SHP77 treated with DMSO at 0.1 percent for 48 hours (cell line): ENCODE measurements at regions not wholly inside any gene's neighbourhood (a gene's known extent, or its start where the extent isn't known, plus 50 kb on each side); places are given as distances from the start of the nearest gene placed in this dataset.

Experiments used
- DNase-seq: peaks from one replicate; lab custom pipeline; 2025; lab: John Stamatoyannopoulos, UW

DNA sequence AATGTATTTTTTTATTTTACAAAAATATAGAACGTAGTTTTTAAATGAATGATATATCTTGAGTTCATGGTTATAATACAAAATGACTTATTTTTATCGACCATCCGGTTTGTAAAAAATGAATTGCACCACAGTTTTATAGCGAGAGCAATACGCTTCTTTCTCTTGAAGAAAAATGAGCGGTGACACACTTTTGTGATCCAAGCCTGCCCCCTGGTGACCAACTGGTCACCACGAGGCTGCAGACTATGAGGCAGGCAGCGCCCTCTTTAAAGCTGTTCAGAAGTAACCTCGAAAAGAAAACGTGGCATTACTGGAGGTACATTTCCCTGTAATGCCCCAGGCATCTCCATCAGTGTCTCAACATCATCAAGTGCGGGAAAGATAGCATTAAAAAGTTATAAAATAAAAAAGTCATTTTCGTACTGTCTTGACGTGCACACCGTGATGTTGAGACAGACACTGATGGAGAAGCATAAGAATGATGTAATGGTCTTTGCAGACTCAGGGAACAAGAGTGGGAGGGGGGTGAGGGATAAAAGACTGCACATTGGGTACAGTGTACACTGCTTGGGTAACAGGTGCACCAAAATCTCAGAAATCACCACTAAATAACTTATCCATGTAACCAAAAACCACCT lies 734.2 kb upstream of the ADAMTS5 start:
- peak; percentile 17 for DNase-seq

DNA sequence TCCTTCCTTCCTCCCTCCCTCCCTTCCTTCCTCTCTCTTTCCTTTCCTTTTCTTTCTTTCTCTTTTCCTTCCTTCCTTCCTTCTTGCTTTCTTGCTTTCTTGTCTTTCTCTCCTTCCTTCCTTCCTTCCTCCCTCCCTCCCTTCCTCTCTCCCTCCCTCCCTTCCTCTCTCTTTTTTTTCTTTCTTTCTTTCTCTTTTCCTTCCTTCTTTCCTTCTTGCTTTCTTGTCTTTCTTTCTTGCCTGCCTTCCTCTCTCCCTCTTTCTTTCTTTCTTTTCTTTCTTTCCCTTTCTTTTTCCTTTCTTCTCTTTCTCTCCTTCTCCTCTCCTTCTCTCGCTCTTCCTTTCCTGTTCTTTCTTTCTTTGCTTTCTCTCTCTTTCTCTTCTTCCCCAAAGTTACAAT lies 728.4 kb upstream of the ADAMTS5 start:
- no peak for DNase-seq

DNA sequence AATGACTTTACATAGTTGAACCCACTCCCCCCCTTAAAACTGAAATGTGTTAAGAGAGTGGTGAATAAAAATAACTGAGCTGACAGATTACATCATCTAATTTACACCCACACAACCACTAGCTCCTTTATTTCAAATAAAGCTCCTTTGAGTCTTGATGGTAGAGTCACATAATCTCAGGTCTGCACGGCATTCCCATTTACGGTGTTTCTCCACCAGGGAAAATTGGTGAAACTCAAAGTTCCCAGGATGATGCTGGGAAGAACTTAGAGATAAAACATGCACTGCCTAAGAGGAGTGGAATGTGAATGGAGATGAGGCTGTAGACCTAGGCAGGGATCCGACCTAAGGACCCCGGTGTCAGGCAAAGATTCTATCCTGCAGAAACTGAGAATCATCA lies 727.8 kb upstream of the ADAMTS5 start:
- DNase-seq = no peak

DNA sequence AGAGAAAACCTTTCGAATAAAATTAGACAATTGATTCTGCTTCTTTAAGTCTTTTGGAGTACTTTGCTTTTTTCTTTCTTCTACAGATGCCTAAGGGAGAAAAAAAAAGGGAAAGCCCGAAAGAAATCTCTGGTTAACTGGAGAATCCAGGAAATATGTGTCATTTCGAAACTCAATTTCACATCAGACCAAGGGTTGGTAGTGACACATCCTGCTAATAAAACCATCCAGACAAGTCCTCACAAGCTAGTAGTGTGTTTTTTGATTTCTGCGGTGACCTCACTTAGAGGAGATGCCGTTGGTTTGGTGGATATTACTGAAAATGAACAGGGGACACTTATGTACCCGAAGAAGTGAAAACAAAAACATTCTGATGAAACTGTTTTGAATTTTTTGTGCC lies 726.5 kb upstream of the ADAMTS5 start:
- DNase-seq = no peak

DNA sequence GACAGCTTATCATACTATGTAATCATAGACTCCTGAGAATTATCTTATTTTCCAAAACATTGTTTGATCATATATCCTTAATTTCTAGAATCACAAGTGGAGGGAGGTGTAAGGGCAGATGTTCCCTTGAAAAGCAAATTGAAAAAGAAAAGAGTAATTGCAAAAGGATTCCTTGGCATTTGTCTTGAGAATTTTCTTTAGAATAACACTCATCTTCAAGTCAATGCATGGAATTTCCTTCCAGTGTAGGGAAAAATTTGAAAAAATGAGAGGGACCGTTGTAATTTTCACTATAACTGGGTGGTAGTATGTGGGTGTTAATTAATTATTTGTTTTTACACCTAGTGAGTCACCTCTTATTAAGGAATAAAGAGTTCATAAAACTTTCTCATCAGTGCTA lies 724.6 kb upstream of the ADAMTS5 start:
- DNase-seq = no peak

DNA sequence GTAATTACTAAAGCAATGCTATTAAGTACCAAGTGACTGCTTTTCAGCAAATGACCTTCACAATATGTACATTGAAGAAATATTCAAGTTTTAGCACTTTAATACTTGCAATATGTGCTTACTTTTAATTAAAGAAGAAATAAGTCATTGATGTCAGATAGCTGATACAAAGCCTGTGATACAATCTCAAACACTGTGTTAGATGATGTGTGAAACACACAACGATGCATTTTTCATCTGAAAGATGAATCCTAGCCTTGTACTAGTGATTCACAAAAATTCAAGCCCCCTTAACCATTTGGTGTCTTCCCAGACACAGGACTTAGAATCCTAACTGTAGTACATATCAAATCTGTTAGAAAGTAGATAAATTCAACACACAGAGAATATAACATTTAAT lies 724.1 kb upstream of the ADAMTS5 start:
- DNase-seq = no peak

DNA sequence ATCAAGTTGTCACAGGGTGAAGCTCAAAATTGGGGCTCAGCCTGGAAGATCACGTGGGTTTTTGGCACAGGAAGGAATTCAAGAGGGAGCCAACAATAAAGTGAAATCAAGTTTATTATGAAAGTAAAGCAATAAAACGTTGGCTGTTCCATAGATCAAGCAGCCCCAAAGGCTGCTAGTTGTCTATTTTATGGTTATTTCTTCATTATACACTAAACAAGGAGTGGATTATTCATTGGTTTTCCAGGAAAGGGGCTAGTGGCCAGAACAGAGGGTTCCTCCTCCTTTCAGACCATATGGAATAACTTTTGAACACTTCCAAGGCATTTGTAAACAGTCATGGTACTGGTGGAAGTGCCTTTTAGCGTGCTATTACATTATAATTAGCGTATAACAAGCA lies 723.5 kb upstream of the ADAMTS5 start:
- DNase-seq = no peak

DNA sequence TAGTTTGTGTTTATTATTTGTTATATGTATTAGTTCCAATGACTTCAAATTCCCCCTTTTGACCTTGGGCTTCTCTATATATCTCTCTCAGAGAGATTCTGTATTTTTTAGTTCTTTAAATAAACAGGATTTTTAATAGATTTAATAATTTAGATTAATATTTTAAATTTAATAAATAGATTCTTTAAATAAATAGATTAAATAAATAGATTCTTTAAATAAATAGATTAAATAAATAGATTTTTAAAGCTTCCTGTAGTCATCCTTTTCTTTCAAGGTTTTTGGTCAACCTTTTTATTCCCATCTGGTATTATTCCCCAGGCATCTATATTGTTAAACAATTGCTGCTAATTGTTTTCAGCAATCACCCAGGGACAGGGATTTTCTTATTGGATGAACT lies 721.9 kb upstream of the ADAMTS5 start:
- no peak for DNase-seq

DNA sequence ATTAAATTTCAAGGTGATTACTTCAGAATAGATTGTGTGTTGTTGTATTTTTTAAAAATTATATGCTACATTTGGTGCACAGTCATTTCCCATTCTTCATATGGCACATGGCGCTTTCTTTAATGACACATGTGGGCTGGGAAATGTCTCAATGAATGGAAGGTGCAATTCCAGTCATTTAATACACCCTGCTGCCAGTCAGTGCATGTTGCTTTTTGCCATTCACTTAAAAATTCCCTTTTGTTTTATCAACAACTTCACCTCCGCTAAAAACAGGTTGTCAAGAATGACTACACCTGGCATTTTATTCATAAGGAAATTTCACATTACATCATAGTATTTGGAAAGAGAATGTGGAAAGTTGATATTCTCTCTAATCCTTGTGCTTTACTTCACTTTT lies 716.4 kb upstream of the ADAMTS5 start:
- no peak for DNase-seq

DNA sequence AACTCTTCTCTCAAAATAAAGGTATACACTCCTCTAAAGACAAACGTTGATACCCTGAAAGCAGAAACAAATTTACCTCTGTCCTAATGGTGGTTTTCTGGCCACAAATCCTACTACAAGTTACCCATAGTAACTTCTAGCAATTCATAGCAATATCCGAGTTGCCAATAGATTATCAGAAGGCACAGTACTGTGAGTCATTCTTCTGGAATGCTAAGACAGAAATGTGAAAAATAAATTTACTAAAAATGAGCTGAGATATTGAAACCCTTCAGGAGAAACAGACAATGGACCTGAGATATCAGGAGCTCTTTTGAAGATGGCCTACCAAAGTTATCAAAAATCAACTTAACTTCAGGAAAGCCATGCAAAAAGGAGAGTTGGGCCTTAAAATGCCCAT lies 715.0 kb upstream of the ADAMTS5 start:
- DNase-seq = no peak

DNA sequence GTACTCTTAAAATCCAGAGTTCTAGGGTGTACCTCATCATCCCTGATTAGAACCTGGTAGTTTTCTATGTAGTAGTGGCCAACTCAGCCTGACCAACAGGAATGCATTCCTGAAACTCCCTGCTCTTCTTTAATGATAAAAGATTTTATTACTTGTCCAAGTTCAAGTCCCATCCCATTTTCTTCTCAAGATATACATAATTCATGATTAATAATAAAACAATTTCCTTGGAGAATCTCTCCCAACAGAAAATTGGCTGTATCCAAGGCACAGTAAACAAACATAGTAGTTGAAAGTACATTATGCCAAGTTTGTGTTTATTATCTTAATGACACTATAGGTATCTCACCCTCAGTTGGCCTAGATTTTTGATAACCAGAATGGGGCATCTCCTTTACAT lies 714.1 kb upstream of the ADAMTS5 start:
- no peak for DNase-seq

DNA sequence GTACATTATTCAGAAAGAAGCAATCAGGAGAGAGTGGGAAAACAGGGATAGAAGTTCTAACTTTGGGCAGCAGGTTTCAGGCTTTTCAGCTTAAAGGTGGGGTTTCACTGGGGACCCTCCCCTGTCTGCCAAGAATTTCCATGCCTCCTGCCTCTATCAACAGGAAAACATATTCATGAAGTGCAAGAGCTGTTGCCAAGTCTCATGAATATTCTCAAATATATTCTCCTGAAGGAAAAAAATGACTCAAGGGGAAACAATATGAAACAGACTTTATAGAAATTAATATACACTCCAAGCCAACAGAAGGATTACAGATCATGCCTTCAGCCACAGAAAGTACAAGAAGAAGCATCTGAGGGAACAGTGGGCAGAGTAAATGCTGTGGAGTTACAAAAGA lies 713.3 kb upstream of the ADAMTS5 start:
- no peak for DNase-seq

DNA sequence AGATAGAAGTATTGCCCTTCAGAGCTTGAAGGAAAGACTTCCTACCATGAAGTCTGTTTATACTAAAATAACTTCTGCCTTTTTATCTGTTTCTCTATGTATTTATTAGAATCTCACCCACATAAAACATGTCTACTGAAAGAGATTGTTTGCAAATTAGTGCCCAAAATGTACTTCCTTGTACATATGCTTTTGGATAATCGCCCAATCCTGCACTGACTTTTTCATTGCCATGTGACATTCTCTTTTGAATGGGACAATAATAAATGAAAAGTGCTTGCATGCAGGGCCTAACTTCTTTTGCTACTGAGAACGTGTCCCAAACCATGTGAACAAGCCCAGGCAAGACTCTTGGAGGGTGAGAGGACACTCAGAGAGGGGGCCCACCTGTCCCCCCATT lies 711.6 kb upstream of the ADAMTS5 start:
- DNase-seq = no peak

DNA sequence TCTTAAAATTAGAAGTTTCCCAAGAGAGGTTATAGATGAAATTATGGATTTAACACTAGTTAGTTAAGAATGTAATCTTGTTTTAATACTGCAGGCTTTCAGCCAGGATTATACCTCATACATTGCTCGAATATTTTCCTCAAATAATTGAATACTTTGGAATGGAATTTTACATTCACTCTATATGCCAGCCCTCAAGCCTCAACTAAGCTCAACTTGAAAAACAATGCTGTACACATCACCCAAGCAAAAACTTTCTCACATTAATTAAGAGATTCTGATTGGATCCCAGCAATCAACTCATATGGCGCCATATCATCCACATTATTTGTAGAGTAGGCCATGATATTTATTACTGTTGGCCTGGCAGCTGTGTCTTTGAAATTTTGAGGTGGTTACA lies 710.7 kb upstream of the ADAMTS5 start:
- no peak for DNase-seq

DNA sequence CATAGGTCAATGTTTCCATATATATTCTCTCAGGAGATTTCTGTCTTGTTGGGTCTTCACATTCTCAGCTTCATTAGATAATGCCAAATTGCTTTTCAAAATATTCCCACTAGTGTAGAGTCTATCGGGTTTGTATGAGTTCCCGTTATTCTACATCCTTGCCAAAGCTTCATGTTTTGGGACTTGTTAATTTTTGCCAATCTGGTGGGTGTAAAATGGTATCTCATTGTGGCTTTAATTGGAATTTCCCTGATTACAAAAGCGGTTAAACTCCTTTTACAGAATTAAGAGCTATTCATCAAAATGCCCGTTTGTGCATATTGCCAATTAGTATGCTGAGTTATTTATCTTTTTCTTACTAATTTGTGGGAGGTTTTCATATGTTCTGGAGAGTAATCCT lies 708.4 kb upstream of the ADAMTS5 start:
- DNase-seq = no peak

DNA sequence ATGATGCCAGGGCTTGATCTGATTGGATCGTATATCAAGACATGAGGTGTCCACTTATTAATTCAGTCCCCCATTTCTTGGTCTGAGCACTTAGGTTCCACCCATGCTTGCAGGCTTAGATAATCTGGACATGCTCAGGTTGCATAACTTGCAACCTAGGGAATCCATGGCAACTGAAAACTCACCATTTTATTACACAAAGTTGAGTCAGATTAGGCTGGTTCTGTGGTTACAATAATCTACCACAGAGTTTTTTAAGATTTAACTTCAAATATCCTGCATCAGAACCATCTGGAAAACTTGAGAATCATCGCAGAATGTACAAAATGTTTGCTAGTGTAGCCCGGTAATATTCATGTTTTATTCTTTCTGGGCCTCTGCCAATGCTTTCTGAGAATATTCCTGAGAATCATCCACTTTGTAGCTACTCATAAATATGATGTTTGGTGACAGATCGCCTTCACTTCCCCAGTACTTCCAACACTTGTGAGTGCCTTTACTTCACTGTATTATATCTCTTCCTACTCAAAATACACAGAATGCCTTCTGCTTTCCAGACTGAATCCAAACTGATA lies 707.2 kb upstream of the ADAMTS5 start:
- DNase-seq = no peak

DNA sequence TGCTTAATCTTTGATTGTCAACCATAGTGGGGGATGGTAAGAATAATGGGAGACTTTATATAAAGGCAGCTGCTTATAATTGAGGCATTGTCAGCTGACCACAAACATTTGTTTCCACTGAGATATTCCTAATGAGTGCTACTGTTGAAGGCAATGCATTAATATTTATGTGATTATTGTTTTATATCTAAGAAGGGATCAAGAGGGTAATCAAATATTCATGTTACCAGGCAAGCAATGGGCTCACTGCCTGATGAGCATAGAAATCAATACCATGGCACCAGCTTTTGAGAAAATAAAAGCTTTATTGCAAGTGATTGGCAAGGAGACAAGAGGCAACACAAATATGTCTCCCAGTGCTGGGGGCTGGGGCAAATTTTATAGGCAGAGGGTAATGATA lies 706.7 kb upstream of the ADAMTS5 start:
- DNase-seq = no peak

DNA sequence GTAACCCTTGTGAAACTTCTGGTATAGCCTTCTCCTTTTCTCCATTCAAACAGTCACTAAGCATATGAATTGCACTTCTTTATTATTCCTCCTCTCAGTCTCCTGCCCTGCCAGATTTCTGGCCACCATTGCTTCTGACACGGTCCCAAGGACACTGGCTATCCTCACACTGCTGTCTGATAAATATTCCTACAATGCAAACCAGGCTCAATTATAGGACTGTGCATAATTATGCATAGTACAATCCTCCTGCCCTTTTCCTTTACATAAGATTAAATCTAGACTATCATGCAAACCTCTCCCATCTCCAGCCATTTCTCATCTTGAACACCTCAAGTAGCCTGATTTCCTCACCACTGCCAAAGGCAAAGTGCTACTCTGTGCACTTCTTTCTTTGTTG lies 704.3 kb upstream of the ADAMTS5 start:
- DNase-seq = no peak

DNA sequence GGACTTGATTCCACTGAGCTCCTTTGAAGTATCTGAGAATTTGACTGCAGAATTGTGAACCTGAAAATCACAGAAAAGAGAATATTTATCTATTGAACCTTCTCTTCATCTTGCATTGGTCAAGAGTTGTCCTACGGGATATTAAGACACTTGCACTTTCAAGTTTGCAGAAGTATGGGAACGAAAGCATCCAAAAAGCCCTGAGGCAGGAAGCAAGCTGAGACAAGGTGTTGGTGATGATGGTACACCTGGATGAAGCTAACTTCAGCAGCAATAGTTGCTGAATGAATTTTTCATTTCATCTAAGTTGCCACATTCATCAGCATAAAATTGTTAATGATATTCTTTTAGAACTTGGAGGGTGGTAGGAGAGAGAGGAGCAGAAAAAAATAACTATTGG lies 686.6 kb upstream of the ADAMTS5 start:
- DNase-seq = no peak

DNA sequence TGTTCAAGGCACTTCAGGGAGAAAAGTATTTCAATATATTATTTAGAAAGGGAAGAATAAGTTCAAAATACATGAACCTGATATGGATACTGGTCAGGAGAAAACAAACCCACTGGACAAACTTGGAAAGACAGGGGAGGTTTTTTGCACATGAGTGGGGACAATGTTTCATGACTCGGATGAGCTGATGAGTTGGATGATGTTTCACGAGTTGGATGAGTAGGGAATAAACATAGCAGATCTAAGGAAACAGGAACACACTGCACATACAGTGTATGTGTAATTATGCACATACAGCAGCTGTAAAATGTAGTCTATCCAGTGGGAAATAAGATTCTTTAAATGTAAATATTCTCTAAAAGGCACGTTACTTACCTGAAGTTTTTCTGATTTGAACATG lies 682.9 kb upstream of the ADAMTS5 start:
- DNase-seq = no peak

DNA sequence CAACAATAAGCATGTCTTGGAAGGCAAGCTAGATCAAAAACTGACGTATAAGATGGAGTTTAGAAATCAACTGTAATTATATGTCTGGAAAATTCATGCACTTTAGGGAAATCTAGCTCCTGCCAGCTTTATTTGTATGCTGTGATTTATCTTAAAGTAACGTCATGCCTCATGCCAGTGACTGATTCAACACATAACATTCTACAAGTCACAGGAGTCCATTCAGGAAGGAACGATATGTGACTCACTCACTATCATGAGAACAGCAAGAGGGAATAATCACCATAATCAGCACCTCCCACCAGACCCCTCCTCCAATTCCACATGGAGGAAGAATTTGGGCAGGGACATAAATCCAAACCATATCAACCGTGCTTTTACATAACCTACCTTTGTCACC lies 682.4 kb upstream of the ADAMTS5 start:
- no peak for DNase-seq

DNA sequence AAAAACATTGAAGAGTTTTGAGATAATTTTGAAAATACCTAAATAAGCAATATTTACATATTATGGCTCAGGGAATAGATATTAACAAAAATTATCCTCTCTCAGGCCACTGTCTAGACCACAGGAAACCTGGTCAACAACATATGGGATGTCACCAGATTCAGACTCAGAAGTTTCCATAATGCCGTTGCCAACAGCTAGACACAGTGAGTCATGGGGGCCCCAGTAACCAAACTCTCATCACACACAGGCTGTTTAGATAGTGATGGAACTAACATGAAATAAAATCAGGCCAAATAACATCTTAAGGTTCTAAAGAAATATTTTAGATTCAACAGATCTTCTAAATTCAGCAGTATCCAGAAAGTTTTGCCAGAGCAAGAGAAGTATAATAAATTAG lies 681.7 kb upstream of the ADAMTS5 start:
- no peak for DNase-seq

DNA sequence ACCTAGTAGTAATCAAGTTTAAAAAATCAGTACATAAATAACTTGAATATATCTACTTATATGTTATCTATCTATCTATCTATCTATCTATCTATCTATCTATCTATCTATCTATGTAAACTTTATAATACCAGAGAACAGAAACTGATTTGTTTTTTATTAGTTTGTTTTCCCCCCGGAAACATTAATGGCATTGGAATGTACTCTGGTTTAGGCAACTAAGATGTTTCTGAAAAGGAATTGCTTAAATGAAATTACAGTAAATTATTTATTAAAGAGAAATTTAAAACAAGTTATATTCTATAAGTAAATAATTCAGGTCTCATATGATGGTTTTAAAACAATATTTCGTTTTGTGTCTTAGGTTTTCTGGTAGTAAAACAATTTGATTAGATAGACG lies 681.0 kb upstream of the ADAMTS5 start:
- DNase-seq = no peak

DNA sequence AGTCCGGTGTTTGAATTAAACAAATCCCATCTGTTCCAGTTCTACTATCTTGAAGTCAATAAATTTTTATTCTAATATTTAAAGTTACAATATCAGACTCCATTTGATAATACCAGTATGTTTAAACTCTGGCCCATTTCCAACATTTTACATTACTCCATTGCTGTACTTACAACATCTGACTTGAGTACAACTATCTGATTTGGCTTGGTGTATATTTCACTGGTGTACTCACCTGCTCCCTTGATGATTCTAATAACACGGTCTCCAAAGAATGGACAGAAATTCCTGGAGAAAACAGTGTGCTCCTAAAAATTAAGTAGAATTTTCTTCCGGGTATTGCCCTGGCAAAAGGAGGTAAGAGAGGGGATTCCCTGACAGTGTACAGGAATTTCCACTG lies 680.5 kb upstream of the ADAMTS5 start:
- no peak for DNase-seq

DNA sequence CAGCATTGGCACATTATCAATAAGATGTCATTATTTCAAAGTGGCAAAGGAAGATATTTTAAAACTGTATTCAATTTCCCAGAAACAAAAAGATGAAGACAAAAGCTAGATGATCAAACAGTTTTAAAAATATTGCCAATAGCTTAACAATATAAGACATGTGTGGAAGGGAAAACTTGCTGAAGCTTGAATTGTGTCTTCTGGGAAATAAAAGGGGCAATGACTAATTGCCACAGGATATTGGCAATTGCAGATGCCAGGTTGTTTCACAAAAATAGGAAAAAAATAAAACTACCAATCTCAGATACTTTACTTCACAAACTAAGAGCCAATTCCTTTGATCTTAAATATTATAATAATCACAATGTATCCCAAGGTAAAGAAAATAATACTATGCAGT lies 679.8 kb upstream of the ADAMTS5 start:
- no peak for DNase-seq
